GM21381 (cell line): ENCODE measurements at regions not wholly inside any gene's neighbourhood (a gene's known extent, or its start where the extent isn't known, plus 50 kb on each side); places are given as distances from the start of the nearest gene placed in this dataset.

Experiments
- ATAC-seq: cut with Tn5 transposase; IDR thresholded peaks from one replicate; pipeline ENCODE4 v1.9.1; 2021; ENCODE audit warnings: mild to moderate bottlenecking, moderate library complexity; ENCODE audit not compliant: unreplicated experiment

DNA sequence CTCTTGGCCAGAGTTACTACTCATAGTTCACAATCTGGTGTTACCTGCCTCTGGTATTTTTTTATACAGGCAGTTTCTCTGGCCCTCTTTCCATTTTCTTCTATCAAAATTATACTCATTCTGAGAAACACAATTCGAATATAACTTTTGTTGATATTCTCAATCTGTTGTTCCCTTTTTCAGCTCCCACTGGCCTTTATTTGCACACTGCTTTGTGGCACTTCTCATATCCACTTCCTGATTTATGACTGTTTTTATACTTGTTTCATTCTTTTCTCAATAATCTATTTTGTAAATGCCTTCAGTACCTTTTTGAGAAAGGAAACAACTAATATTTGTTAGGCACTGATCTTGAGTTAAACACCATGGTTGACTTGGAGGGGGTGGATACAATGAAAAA is 93.8 kb upstream of the HDAC9 start:
- ATAC-seq, result no peak

- no peak for ATAC-seq
Measured at GRCh38 chr7:18402488-18403183, 92.9 kb upstream of the HDAC9 start.

GRCh38 chr7:18405726-18406125 is 89.8 kb upstream of the HDAC9 start:
- ATAC-seq, result no peak

GRCh38 chr7:18407385-18407784 is 88.2 kb upstream of the HDAC9 start:
- no peak for ATAC-seq

DNA sequence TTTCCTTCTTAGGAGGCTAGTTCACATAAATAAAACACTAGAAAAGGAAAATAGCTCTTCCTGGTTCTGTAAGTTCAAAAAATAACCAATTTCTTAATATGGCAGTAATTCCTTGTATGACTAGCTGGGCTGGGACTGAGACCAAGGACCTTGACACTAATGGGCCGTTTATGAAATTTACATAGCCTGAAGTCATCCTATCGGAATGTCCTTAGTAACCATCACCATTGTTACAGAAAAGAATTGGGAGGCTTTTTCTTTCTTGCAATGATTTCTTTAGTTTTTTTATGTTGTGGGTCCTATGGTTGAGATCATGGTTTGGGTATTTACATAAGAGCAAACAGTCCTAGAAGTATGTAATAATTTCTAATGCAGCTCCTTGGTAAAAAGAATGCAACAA is 87.1 kb upstream of the HDAC9 start:
- no peak for ATAC-seq

GRCh38 chr7:18408868-18409267 is 86.7 kb upstream of the HDAC9 start:
- no peak for ATAC-seq

- ATAC-seq, result no peak
Measured at GRCh38 chr7:18413447-18413846, 82.1 kb upstream of the HDAC9 start.

- ATAC-seq, result no peak
Measured at GRCh38 chr7:18414885-18415284, 80.7 kb upstream of the HDAC9 start.

DNA sequence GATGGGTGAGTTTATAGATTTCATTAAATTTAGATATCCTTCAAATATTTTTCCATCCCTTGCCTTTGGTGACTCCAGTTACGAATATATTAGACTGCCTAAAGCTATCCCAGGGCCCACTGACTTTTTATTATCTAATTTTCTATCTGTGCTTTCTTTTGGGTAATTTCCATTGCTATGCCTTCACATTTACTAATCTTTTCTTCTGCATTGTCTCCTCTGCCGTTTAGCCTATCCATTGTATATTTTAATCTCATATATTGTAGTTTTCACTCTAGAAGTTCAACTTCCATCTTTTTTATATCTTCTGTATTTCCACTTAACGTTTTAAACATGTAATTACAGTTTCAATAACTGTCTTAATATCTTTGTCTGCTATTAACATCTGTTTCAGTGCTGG is 78.6 kb upstream of the HDAC9 start:
- no peak for ATAC-seq

DNA sequence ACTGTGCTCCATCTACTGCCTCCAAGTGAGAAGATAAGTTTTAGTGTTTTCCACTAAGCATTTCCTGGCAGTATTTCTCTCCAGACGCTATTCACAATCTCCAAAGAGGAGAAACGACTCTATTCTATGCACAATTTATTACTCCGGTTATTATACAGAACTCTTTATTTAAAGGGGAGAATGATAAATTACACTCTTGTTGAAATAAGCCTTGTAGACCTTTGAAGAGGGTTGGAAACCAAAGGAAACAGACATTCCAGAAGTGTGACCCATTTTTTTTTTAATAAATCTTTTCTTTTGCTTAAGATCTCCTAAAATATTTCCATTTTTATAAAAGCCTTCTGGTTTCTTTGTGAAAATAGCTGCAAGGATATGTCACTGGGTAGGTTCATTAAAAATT is 76.1 kb upstream of the HDAC9 start:
- no peak for ATAC-seq

GRCh38 chr7:18420108-18420507 is 75.4 kb upstream of the HDAC9 start:
- no peak for ATAC-seq

- ATAC-seq, result no peak
Measured at GRCh38 chr7:18420748-18421147, 74.8 kb upstream of the HDAC9 start.

DNA sequence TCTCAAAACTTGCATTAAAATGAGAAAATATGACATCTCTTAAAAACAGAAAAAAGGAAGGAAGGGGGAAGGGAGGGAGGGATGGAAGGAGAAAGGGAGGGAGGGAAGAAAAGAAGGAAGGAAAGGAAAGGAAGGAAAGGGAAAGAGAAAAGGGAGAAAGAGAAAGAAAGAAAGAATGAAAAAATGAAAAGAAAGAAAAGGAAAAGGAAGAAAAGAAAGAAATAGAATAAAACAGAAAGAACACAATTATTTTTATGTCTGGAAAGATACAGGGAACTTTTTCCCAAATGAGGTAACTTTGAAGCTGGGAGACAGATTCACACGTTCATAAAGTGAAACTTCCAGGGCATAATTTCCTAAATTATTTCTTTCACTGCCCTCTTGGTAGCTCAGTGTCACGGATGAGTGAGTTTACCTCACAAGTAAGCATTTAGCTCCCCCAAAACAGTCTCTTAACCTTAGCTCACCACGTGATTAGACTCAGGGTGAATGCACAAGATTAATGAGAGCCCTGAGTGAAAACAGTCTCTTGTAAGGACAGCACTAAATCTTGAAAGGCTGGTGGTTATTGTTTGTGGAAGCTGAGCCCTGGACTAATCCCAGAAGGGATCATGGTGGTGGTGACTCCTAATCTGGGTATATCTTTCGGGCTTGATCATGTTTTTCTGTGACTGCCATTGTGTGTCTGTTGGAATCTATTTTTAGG is 74.1 kb upstream of the HDAC9 start:
- ATAC-seq, result no peak

GRCh38 chr7:18425227-18425626 is 70.3 kb upstream of the HDAC9 start:
- no peak for ATAC-seq

DNA sequence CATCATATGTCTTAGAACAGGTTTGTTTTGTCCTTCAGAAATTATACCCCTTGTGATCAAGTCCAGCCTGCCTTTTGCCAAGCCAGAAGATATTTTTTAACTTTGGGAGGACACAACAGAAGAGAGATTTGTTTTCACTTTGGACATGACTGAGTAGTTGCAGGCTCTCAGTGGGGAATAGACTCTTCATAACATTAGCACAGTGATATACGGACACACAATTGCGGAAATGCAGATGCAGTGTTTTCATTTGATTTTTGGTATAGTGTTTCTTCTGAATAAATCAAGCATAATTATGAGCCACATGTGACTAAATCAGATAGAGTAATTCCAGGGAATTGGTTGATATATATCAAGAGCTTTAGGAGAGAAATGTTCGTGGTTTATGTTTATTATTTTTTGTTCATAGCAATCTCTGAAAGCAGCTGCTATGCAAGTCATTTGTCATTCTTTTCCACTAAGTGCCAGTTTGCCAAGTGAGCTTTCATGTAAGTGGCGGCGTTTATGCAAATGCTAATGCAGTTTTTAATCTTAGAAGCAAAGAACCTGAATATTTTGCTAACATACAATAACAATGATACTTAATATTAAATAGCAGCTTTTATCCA is 69.6 kb upstream of the HDAC9 start:
- ATAC-seq, result no peak

- ATAC-seq, result no peak
Measured at GRCh38 chr7:18426564-18427226, 68.9 kb upstream of the HDAC9 start.

- no peak for ATAC-seq
Measured at GRCh38 chr7:18429547-18429946, 66.0 kb upstream of the HDAC9 start.

DNA sequence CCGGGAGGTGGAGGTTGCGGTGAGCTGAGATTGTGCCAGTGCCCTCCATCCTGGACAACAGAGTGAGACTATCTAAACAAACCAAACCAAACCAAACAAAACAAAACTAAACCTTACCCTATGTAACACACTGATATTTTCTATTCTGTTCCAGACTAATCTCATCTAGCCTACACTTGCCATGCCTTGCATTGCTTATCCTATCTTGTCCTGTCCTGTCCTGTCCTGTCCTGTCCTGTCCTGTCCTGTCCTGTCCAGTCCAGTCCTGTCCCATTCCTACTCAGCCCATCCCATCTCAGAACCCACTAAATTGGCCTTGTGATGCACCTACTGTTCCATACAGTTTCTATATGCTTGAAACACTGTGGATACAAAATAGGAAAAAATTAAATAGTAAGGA is 64.7 kb upstream of the HDAC9 start:
- ATAC-seq, result no peak

DNA sequence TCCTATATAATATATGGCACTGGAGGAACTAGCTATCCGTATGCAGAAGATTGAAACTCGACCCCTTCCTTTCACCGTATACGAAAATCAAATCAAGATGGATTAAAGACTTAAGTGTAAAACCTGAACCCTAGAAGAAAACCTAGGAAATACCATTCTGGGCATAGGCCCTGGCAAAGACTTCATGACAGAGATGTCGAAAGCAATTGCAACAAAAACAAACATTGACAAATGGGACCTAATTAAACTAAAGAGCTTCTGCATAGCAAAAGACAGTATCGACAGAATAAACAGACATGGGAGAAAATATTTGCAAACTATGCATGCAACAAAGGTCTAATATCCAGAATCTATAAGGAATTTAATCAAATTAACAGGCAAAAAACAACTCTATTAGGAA is 61.4 kb upstream of the HDAC9 start:
- ATAC-seq, result no peak

DNA sequence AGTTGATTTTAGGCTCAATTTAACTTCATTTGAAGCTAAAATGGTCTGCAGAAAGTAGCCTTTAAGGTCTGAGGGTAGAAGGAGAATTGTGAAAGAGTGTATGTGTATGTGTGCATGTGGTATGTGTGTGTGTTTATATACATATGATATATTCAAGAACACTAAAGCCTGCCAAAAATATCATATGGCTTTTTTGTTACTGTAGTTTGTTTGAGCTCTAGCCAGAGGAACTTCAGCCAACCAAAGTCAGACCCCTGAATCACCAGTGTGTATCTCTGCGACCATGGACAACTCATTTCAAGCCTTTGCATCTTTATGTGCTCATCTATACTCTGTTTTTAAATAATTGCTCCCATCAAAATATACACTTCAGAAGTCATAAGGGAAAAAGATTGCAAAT is 58.4 kb upstream of the HDAC9 start:
- no peak for ATAC-seq

DNA sequence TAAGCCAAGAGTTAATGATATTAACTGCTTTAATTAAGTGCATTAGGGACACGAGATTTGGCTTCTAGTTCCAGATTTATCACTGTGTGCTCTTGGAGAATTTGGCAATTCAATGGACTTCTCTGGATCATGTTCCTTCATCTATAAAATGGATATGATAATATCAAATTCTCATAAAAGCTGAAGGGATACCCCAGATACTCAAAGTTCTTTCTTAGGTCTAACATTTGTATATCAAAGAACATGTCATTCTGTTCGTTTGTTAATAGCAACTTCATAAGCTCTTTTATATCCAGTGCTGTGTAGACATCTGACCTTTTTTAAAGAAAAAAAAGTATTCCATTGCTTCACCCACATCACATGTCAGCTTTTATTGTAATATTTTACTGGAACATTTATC is 54.6 kb upstream of the HDAC9 start:
- ATAC-seq, result no peak

- no peak for ATAC-seq
Measured at GRCh38 chr7:18444826-18445225, 50.7 kb upstream of the HDAC9 start.
